Stimulated activated CD4-positive, alpha-beta T cell treated with anti-CD3 and anti-CD28 coated beads, Interleukin-2, amount 100 ng/mL, for 48 hours (primary cell): ENCODE measurements at regions not wholly inside any gene's neighbourhood (a gene's known extent, or its start where the extent isn't known, plus 50 kb on each side); places are given as distances from the start of the nearest gene placed in this dataset.

Experiments used
- DNase-seq, 2 donors: peaks; one replicate each; pipeline ENCODE4 v3.0.0-alpha.2; 2020

DNA sequence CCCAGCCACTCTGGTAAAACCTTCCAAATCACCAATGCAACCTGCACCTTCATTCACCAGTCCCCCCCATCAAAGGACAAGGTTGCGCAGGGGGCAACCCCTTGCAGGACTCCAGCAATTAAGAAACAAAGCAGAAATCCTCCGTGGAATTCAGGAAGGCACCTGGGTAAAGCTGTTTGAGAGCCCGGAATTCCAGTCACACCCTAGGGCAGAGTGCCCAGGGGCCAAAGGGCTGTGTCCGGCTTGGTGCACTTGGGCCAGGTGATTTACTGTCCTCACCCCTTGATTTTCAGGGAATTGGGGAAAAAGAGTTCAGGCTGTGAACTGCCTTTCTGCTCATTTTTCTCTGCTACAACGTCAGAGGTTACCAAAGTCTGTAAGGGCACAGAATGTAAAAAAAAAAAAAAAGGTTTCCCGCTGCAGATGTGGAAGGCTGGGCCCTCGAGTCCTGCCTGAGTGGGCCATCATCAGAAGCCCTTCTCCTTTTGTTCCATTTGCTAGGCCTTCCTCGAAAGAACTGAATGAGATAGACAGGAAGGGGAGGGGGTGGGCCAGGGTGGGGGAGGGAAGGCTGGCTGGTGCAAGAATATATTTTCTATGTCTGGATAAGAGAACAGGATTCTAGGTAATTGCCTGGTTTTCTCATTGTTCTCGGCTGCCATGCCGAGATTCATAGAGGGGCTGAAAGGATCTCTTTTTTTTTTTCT lies 266.5 kb upstream of the PSMD7 start:
- DNase-seq: no peak

DNA sequence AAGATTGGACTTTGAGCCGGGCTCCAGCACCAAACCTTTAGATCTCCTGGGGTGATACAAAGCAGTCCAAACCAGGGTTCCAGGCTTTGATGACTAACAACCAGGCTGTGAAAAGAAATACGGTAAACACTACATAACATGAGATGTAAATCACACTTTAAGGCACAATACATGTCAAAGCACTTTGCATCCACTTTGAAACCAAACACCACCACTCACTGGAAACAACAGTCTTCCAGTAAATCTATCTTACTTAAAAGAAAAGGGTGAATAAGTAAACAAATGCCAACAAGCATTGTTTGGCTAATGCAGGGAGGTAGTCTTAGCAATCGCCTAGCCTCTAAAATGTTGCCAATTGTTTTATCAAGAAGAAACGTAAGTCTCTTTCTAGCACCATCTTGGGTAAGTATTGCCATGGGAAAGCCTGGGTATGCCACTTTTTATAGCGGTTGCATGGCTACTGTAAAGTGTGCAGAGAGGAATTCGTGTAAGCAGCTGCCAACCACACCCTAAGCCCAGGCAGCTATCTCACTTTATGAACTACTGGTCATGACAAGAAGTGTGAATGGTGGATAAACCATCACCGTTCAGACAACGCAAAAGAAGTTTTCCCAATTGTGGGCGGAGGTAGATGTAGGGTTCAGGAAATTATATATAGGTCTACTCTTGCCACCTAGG lies 267.4 kb upstream of the PSMD7 start:
- no peak for DNase-seq

DNA sequence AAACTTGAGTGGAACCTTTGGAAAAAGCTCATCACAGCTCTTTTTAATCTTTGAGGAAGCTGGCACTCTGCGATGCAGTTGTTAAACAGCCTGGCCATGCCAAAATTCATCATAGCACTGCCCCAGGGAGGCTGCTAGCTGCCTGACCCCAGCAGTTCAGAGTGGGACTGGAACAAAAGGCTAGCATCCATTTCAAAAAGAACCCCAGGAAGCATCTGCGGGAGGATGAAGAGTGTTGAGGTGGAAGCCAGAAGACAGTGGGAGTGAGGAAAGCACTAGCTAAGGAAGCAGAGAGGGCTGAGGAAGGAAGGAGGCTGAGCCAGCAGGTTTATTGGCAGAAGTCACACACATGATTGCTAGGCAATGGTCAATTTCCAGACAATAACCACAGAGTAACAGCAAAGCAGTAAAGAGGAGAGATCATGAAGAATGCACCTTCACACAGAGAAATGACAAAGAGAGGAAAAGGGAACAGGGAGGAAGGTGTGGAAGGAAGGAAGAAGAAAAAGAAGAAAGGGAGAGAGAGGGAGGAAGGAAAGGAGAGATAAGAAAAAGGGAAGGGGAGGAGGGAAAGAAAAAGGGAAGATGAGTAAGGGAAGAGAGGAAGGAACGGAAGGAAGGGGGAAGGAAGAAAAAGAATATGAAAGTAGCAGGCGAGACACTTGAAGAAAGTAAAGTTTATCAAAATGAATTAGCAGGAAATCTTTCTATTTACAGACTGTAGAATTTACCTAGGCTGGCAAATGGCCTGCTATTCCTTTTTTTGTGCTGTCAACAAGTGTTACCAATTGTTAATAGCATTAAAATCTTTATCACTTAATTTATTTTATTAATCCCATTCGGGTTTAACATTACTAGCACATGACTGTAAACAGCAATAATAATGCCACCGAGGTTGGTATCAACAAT lies 270.0 kb upstream of the PSMD7 start:
- no peak for DNase-seq

DNA sequence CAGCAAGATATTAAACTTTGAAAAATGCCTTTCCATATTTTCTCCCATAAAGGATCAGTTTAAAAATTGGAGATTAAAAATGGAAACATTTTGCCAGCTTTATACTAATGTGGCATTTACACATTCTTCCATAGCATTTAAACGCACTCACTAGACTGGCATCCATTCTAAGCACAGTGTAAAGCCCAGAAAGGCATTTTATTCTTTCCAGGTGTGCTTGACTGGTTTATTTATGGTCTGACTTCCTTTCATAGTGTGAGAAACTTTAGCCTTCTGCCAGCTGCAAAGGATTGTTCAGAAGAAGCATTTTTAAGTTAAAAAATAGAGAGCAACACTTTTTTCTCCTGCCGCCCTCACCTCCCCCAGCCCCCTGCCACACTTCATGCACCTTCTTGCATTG lies 271.7 kb upstream of the PSMD7 start:
- no peak for DNase-seq

DNA sequence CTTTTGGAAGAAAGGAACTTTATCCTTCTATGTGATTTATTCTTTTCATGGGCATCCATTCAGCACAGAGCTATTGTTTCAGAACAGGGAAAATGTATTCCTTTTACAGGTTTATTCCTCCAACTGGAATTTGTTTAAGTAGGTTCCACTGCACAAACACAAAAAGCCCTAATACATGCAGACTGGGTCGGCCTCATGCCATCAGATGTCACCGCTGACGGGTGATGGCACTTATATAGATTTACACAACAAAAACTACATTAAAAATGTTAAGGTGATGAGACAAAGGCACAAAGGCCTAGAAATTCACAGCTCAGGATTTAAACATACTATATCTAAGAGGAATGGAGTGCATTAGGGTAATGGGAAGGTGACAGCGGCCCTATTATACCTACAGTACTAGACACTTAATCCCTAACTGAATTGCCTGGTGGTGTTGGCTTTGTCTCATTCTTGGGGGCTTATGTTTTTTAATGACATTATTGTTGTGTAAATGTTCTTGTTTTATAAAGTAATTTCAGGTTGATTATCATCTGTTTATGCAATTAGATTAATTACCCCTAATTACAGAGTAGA lies 276.4 kb upstream of the PSMD7 start:
- DNase-seq: no peak

DNA sequence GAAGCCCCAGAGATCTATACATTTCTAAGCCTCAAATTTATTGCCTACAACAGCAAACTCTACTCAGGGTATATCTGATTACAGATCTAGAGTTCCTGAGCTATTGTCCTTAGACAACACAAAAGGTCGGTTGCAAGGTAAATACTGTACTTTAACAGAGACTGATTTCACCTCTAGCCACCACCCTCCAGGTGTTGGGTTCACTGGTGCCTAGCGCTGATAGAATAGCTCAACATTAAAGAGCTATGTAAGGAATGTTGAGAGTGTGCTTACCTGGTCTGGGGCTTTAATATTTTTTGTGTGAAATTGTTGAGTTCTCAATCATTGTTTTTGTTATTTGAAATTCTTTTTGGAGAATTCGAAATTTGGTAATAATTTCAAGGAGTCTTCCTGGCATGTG lies 277.0 kb upstream of the PSMD7 start:
- no peak for DNase-seq

DNA sequence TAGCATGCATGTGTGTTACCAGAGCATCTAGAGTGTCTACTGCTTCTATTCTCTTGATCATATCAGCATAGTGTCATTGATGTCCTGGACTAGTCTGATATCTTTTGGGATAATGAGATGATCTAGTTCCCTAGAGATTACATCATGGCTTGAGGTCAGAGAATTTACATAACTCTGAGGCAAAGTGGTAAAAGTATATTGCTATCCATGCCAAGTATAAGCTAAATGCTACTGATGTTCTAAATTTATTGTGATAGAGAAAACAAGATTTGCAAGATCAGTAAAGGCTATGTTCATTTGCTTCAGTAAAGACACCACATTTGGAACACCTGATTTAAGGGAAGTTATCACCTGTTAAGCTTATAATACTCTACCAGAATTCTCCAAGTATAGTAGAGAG lies 280.7 kb upstream of the PSMD7 start:
- no peak for DNase-seq

DNA sequence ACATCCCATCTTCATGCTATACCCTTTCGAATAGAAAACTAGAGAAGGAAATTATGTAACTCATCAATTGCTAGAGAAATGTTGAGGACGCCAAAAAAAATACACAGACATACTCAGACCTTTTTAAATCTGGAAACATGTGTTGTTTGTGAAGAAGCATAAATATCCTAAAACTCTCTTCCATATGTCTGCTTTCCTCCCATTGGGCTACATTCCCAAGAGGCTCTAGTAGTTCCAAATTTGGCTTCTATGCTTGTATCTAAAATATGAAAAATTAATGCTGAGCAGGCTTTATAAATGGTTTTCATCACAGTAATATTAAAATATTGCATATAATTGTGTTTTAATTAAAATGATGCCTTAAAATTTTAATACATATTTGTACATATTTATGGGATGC lies 297.9 kb upstream of the PSMD7 start:
- no peak for DNase-seq

DNA sequence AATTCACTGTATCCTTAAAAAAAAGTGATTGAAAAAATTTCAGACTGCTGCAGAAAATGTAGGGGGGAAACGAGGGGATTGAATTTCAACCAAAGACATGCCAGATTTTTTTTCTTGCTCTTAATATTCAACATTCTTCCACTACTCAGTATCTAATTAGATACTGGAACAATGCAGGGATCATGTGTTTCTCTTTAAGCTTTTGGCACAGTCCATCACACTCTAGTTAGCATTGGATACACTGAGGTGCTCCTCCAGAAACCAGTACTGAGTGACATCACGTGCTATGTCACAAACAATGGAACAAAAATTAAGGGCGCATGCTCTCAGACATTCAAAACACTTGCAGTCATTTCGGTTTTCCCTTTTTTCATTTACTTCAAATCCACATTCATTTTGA lies 298.6 kb upstream of the PSMD7 start:
- DNase-seq: no peak

DNA sequence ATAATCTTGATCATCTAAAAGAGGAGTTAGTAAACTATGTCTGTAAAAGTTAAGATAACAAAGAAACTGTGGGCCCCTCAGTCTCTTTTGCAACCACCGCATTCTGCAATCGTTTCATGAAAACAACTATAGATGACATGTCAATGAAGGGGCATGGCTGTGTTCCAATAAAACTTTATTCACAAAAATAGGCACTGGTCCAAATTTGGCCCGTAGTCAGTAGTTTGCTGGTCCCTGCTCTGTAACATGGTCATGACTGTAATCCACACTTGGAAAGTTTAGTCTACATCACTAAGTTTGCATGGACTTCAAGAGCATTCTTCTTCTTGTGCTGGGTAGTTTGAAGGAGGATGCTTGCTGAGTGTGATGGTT lies 299.3 kb upstream of the PSMD7 start:
- DNase-seq: no peak

DNA sequence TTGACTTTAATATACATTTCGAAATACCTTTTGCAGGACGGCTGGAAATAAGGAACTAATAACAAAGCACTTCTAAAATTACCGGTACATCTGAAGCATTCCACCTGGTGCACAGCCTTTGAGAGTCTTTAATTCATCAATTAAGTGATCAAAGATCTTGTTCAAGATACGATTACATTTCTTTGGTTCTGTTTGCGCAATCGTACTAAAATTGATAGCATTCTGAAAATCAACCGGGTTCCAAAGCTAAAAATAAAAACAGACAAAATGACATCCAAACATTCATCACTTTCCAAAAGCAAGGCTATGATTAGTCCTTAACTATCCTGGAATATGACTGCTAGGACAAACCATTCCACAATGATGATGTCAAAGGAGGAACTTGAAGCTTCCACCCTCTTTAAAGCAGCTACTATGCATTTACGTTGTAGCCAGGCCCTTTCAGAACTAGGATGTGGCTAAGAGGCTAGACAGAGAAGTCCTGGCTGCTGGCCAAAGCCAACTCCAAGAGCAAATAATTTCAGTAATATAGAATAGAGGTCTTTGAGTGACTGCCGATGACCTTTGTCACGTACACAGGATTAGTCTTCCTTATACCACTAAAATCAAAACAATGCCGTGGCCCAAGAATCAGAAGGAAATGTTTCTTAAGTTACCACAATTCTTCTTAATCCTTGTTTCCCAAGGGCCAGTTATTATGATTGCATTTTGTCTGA lies 299.8 kb upstream of the PSMD7 start:
- DNase-seq: no peak

DNA sequence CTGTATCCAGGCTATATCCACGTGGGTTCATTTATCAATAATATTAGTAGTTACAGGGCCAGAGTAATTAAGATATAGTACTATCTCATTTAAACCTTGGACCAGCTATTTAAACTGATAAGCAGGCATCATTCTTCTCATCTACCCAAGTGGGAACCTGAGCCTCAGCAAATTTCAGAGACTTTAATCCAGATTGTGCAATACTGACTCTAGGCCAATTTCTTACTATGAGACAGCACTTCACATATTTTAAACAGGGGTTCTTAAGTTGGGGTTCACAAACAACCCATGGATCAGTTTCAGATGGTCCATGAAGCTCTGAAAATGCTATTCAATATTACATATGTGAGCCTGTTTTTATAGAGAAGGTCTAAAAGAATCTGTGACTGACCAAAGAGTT lies 302.7 kb upstream of the PSMD7 start:
- no peak for DNase-seq

DNA sequence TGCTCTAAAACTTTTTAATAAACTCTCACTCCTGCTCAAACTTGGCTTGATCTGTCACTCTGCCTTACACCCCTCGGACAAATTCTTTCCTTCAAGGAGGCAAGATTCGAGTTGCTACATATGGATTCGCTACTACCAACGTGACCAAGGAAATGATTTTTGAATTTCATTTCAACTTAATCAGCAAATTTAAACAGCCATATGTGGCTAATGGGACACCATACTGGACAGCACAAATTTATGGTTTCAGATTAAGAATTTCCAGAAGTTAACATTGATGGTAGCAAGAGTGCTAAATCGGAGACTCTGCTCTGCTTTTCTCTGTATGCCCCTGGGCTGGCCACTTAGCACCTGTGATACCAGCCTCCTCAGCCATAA lies 318.2 kb upstream of the PSMD7 start:
- DNase-seq: no peak

DNA sequence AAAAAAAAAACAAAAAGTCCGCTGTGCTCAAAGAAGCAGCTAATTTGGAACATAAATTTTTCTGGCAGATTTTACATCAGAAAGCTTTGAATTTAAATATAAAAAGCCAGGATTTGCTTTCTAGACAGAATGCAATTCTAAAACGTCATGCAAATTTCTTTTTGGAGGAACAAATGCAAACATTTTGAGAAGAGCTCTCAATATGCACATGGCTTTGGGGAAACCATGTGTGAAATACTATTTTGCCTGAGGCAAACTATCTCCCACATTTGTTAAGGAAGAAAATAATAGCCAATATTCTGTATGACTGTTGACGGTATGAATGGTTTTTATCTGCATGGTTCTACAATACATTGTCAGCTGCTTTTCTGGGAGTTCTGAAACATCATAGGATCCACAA lies 320.0 kb upstream of the PSMD7 start:
- DNase-seq: no peak

DNA sequence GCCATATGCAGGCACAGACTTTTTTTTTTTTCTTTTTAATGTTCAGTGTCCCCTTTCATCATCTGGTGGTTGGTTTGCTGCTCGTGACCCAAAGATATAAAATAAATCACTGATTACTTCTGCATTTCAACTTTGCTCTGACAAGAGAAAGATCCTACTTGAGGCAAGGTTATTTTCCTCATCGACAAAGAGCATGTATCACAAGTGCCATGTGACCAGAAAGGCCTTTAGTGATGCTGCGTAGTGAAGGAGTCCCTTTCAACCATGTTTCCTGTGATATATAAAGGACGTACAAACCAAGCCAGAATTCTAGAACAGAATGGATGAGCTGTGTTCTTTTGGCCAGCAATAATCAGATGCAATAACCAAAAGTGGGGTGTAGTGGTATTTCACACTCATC lies 323.4 kb upstream of the PSMD7 start:
- no peak for DNase-seq

DNA sequence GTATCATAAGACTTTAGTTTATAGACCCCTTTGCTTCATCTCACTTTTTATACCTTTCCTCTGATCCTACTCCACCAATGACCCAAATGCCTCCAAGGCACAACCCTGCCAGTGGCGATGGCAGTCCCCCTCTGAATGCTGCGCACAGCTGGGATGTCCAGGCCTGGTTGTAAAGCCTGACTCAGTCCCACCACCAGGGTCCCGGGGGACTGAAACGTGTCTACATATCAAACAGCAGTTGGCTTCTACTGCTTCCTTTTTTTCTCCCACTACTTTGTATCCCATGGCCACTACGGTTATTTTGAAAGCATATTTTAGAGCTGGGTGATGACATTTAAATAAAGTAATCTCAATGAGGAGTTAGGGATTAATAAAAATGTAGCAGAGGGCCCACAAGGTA lies 329.8 kb upstream of the PSMD7 start:
- DNase-seq: no peak

DNA sequence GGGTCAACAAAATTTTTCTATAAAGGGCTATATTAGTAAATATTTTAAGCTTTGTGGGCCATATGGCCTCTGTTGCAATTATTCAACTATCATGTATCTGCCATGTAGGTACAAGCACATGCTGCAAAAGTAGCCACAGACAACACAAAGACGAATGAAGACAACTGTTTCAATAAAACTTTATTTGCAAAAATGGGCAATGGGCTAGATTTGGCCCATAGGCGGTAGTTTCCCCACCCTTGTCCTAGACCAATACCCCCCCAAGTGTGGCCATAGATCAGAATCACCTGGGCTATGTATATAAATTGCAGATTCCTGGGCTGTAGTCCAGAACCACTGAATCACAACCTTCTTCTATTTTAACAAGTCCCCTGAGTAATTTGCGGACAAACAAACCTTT lies 331.0 kb upstream of the PSMD7 start:
- no peak for DNase-seq

DNA sequence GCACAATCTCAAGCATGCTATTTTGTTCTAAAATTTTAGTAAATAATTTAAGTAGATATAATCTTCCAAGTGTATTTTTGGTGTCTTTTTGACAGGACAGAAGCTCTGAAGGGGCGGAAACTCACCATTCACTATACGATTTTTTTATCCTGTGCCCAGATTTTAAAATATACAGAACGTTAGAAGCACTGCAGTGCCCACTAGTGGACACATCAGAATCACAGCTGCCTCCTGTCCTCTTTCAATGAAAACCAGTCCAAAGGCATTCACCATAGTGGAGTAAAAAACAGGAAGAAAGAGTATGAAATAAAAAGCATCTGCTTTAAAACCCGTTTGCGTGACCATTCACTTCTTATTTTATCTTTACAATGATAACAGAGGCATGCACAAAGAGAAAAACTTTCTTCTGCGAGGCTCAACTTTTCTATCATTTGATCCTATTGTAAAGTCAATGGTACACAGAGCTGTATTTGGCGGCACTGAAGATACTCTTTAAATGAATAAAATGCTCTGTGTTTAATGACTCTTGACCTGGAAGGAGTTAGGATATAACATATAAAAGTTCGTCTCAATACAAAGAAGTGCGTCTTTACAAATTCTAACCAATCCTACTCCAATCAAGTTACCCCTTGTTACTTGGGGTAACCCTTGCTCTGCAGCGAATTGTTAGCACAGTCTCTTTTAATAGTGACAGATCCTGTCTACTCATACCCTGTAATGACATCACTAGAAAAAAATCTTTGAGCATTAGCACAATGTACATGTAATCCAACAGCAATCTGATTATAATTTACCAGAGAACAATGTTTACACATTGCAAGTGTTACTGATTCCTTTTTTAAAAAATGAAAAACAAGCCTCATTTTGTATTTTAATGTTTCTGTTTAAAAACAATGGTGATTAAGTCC lies 339.8 kb upstream of the PSMD7 start:
- DNase-seq: peak; percentile 27 to 41

DNA sequence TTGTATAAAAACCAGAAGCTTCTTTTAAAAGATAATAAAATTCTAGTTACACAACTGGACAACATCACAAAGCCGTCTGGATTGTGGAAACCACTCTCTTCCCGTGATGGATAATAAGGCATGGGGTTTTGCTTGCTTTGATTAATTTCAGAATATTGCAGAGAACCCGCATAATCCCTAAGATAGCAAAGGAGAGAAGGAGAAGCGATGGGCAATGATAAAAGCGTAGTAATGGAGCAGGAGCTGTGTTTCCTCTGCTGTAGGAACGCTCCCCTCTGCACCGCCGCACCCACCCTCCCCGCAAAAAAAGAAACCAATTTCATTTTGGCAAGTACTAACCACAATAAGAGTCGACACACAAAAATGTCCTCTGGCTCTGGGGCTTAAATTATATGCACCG lies 340.9 kb upstream of the PSMD7 start:
- no peak for DNase-seq

DNA sequence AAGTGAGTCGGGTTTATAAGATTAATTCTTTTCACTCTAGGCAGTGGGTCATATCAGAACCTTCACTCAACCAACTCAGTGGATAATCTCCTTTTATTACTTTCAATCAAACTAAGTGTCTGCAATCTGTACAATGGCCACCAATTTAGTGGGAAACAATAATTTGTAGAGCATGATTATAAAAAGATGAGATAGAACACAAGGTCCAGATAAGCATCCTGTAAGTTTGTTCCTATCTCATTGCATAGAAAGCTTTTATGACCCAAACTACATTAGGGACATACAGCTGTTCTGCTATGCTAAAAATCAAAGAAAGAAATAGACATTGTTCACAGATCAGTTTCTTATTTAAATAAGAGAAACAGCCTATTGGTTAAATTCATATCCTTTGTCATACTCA lies 341.4 kb upstream of the PSMD7 start:
- no peak for DNase-seq

DNA sequence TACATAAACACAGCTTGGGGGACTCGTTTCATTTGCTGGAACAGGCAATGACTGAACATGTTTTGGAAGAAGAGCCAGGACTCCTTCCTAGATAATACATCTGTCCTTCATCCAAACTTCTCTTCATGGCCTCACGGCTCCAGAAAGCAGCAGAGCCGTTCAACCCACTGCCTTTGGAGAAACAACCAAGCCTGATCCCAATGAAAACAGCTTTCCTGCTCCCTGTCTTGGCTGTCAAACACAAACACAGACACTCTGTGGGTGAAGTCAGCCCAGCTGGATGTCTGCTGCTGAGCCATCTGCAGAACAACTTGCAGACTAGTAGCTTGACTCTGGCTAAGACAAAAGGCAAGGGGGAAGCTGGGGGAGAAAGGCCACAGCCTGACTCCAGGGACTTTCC lies 345.1 kb upstream of the PSMD7 start:
- no peak for DNase-seq
